GM23338 (cell line): ENCODE measurements at regions not wholly inside any gene's neighbourhood (a gene's known extent, or its start where the extent isn't known, plus 50 kb on each side); places are given as distances from the start of the nearest gene placed in this dataset.

Experiments
- ATAC-seq: fragments of 200-7000 bp; cut with Tn5 transposase; 3 replicates; pipeline ENCODE4 v1.9.1; 2020
- DNase-seq: peaks from one replicate; pipeline ENCODE4 v3.0.0-alpha.2; 2015; ENCODE audit warnings: low spot score
- H2AFZ ChIP-seq: fragments of 200-600 bp; sonication (generic); 2 replicates; pipeline ENCODE4 v1.8.0; 2016; ENCODE audit warnings: antibody characterized with exemption, mild to moderate bottlenecking, moderate library complexity
- H3F3A ChIP-seq: fragments of 200-600 bp; sonication (generic); replicated peaks from 2 replicates; pipeline ENCODE4 v1.8.0; 2017; ENCODE audit warnings: antibody characterized with exemption, mixed run types, low read depth
- H3K27ac ChIP-seq: fragments of 200-600 bp; sonication (generic); 2 replicates; pipeline ENCODE4 v1.6.1; 2016; ENCODE audit warnings: low read depth
- H3K27me3 ChIP-seq: fragments of 200-600 bp; sonication (generic); 2 replicates; pipeline ENCODE4 v1.8.0; 2016; ENCODE audit warnings: mild to moderate bottlenecking, mixed run types, moderate library complexity; ENCODE audit not compliant: insufficient read depth
- H3K36me3 ChIP-seq: fragments of 200-600 bp; sonication (generic); 2 replicates; pipeline ENCODE4 v1.8.0; 2016; ENCODE audit warnings: mild to moderate bottlenecking; ENCODE audit not compliant: insufficient read depth
- H3K4me1 ChIP-seq: fragments of 200-600 bp; sonication (generic); 2 replicates; pipeline ENCODE4 v1.8.0; 2016; ENCODE audit warnings: mild to moderate bottlenecking, moderate library complexity; ENCODE audit not compliant: insufficient read depth
- H3K4me2 ChIP-seq: fragments of 200-600 bp; sonication (generic); 2 replicates; pipeline ENCODE4 v1.7.1; 2017; ENCODE audit warnings: mixed run types
- H3K4me3 ChIP-seq: fragments of 200-600 bp; sonication (generic); 2 replicates; pipeline ENCODE4 v1.6.1; 2016; ENCODE audit warnings: mixed run types
- H3K79me2 ChIP-seq: fragments of 200-600 bp; sonication (generic); replicated peaks from 2 replicates; pipeline ENCODE4 v1.8.0; 2017; ENCODE audit warnings: mild to moderate bottlenecking; ENCODE audit not compliant: insufficient read depth
- H3K9me2 ChIP-seq: fragments of 200-600 bp; sonication (generic); 2 replicates; pipeline ENCODE4 v1.8.0; 2017; ENCODE audit not compliant: insufficient read depth
- H4K20me1 ChIP-seq: fragments of 200-600 bp; sonication (generic); replicated peaks from 2 replicates; pipeline ENCODE4 v1.8.0; 2017; ENCODE audit warnings: mild to moderate bottlenecking; ENCODE audit not compliant: insufficient read depth
- H3K27ac Mint-ChIP-seq: 2 replicates; pipeline ENCODE4 v1.8.0; 2020; ENCODE audit warnings: inconsistent platforms, mild to moderate bottlenecking, moderate library complexity, mixed read lengths
- H3K27me3 Mint-ChIP-seq: 3 replicates; pipeline ENCODE4 v1.8.0; 2022; ENCODE audit warnings: low read depth, mild to moderate bottlenecking, moderate library complexity, mixed read lengths, inconsistent platforms; ENCODE audit not compliant: insufficient read depth, poor library complexity
- H3K36me3 Mint-ChIP-seq: 3 replicates; pipeline ENCODE4 v1.8.0; 2021; ENCODE audit warnings: low read depth, mild to moderate bottlenecking, inconsistent platforms, moderate library complexity, mixed read lengths
- H3K4me1 Mint-ChIP-seq: 3 replicates; pipeline ENCODE4 v1.8.0; 2020; ENCODE audit warnings: mild to moderate bottlenecking, inconsistent platforms, mixed read lengths
- H3K4me3 Mint-ChIP-seq: 3 replicates; pipeline ENCODE4 v1.8.0; 2021; ENCODE audit warnings: moderate library complexity, mild to moderate bottlenecking, inconsistent platforms, mixed read lengths
- H3K9me3 Mint-ChIP-seq: 3 replicates; pipeline ENCODE4 v1.8.0; 2020; ENCODE audit warnings: moderate library complexity, mild to moderate bottlenecking, inconsistent platforms, mixed read lengths
- CREB1 ChIP-seq: fragments of 250-450 bp; sonication (Bioruptor Pico); IDR thresholded peaks from 2 replicates; pipeline ENCODE4 v1.5.0; 2020; ENCODE audit warnings: low read depth, mild to moderate bottlenecking, moderate library complexity
- EZH2phosphoT487 ChIP-seq: fragments of 200-600 bp; sonication (generic); IDR thresholded peaks from one replicate; pipeline ENCODE4 v1.8.1; 2018; ENCODE audit warnings: antibody characterized with exemption; ENCODE audit not compliant: unreplicated experiment
- JUNB ChIP-seq: IDR thresholded peaks from one replicate; pipeline ENCODE4 v1.6.1; 2016; ENCODE audit warnings: antibody characterized with exemption; ENCODE audit not compliant: unreplicated experiment
- NANOG ChIP-seq: IDR thresholded peaks from 2 replicates; pipeline ENCODE4 v1.6.1; 2016; ENCODE audit warnings: antibody characterized with exemption, borderline replicate concordance
- POLR2AphosphoS5 ChIP-seq: IDR thresholded peaks from 2 replicates; pipeline ENCODE4 v1.6.1; 2016; ENCODE audit warnings: antibody characterized with exemption, low read depth
- ZNF331 ChIP-seq: fragments of 250-450 bp; sonication (Bioruptor Pico); IDR thresholded peaks from 2 replicates; pipeline ENCODE4 v1.5.0; 2020; ENCODE audit warnings: low read depth, mild to moderate bottlenecking, moderate library complexity
- TF ChIP-seq, protein P1 (sequence below), 2 experiments: fragments of 200-600 bp in 1 of 2; sonication (generic) in 1 of 2; conservative IDR thresholded peaks; 2 replicates each; pipeline versions ENCODE4 v1.5.1 to v1.6.1; 2016 to 2017; ENCODE audit warnings: antibody characterized with exemption in 2 of 2, low read depth in 2 of 2, mild to moderate bottlenecking in 2 of 2, moderate library complexity in 1 of 2
- TF ChIP-seq, protein P2 (sequence below): IDR thresholded peaks from one replicate; pipeline ENCODE4 v1.6.1; 2018; ENCODE audit warnings: antibody characterized with exemption; ENCODE audit not compliant: unreplicated experiment
- TF ChIP-seq, protein P3 (sequence below): fragments of 250-450 bp; sonication (Bioruptor Pico); IDR thresholded peaks from 2 replicates; pipeline ENCODE4 v1.5.0; 2020; ENCODE audit warnings: mild to moderate bottlenecking, moderate library complexity

DNA sequence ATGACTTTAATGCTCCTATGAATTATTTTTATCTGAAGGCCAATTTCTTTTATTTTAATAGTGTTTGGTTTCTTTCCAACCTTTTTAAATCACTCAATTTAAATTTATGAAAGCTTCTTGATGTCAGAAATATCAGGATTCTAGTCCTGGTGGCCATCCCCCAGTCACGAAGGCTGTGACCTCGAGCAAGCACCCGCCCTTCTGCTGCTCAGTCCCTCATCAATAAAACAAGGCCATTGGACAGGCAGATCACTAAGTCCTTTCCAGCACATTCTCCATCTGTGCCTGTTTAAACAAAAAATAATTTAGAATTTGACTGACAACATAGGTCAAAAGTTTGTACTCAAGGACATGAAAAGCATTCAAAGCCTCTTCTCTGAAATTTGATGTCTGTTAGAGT lies 483.6 kb upstream of the VRK2 start:
- no peaks in the 10 kb centered on the region for H3K4me1 ChIP-seq
- H2AFZ ChIP-seq, result no peak overlapping the region
- DNase-seq (no peak), ATAC-seq (no peak)
- no peak overlapping the region for H3K4me2 ChIP-seq
- Mint-ChIP-seq H3K9me3 (no peaks in the 10 kb centered on the region), H3K4me3 (no peak overlapping the region), H3K27ac (no peak overlapping the region), H3K4me1 (no peaks in the 10 kb centered on the region), H3K36me3 (no peaks in the 10 kb centered on the region), H3K27me3 (no peaks in the 10 kb centered on the region)
- no peak for TF ChIP-seq POLR2AphosphoS5
- TF ChIP-seq, protein P1, sequence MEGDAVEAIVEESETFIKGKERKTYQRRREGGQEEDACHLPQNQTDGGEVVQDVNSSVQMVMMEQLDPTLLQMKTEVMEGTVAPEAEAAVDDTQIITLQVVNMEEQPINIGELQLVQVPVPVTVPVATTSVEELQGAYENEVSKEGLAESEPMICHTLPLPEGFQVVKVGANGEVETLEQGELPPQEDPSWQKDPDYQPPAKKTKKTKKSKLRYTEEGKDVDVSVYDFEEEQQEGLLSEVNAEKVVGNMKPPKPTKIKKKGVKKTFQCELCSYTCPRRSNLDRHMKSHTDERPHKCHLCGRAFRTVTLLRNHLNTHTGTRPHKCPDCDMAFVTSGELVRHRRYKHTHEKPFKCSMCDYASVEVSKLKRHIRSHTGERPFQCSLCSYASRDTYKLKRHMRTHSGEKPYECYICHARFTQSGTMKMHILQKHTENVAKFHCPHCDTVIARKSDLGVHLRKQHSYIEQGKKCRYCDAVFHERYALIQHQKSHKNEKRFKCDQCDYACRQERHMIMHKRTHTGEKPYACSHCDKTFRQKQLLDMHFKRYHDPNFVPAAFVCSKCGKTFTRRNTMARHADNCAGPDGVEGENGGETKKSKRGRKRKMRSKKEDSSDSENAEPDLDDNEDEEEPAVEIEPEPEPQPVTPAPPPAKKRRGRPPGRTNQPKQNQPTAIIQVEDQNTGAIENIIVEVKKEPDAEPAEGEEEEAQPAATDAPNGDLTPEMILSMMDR (conservative IDR thresholded peaks at IDR 0.05; ENCODE audit: low read depth in 2 of 2), result no peak
- TF ChIP-seq ZNF331 (CRISPR knock-in tag), result no peak
- TF ChIP-seq, protein P2, sequence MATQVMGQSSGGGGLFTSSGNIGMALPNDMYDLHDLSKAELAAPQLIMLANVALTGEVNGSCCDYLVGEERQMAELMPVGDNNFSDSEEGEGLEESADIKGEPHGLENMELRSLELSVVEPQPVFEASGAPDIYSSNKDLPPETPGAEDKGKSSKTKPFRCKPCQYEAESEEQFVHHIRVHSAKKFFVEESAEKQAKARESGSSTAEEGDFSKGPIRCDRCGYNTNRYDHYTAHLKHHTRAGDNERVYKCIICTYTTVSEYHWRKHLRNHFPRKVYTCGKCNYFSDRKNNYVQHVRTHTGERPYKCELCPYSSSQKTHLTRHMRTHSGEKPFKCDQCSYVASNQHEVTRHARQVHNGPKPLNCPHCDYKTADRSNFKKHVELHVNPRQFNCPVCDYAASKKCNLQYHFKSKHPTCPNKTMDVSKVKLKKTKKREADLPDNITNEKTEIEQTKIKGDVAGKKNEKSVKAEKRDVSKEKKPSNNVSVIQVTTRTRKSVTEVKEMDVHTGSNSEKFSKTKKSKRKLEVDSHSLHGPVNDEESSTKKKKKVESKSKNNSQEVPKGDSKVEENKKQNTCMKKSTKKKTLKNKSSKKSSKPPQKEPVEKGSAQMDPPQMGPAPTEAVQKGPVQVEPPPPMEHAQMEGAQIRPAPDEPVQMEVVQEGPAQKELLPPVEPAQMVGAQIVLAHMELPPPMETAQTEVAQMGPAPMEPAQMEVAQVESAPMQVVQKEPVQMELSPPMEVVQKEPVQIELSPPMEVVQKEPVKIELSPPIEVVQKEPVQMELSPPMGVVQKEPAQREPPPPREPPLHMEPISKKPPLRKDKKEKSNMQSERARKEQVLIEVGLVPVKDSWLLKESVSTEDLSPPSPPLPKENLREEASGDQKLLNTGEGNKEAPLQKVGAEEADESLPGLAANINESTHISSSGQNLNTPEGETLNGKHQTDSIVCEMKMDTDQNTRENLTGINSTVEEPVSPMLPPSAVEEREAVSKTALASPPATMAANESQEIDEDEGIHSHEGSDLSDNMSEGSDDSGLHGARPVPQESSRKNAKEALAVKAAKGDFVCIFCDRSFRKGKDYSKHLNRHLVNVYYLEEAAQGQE, result no peak
- no peak for TF ChIP-seq NANOG
- TF ChIP-seq JUNB, result no peak
- no peak for TF ChIP-seq CREB1 (CRISPR knock-in tag)
- no peak for TF ChIP-seq EZH2phosphoT487
- TF ChIP-seq, protein P3, sequence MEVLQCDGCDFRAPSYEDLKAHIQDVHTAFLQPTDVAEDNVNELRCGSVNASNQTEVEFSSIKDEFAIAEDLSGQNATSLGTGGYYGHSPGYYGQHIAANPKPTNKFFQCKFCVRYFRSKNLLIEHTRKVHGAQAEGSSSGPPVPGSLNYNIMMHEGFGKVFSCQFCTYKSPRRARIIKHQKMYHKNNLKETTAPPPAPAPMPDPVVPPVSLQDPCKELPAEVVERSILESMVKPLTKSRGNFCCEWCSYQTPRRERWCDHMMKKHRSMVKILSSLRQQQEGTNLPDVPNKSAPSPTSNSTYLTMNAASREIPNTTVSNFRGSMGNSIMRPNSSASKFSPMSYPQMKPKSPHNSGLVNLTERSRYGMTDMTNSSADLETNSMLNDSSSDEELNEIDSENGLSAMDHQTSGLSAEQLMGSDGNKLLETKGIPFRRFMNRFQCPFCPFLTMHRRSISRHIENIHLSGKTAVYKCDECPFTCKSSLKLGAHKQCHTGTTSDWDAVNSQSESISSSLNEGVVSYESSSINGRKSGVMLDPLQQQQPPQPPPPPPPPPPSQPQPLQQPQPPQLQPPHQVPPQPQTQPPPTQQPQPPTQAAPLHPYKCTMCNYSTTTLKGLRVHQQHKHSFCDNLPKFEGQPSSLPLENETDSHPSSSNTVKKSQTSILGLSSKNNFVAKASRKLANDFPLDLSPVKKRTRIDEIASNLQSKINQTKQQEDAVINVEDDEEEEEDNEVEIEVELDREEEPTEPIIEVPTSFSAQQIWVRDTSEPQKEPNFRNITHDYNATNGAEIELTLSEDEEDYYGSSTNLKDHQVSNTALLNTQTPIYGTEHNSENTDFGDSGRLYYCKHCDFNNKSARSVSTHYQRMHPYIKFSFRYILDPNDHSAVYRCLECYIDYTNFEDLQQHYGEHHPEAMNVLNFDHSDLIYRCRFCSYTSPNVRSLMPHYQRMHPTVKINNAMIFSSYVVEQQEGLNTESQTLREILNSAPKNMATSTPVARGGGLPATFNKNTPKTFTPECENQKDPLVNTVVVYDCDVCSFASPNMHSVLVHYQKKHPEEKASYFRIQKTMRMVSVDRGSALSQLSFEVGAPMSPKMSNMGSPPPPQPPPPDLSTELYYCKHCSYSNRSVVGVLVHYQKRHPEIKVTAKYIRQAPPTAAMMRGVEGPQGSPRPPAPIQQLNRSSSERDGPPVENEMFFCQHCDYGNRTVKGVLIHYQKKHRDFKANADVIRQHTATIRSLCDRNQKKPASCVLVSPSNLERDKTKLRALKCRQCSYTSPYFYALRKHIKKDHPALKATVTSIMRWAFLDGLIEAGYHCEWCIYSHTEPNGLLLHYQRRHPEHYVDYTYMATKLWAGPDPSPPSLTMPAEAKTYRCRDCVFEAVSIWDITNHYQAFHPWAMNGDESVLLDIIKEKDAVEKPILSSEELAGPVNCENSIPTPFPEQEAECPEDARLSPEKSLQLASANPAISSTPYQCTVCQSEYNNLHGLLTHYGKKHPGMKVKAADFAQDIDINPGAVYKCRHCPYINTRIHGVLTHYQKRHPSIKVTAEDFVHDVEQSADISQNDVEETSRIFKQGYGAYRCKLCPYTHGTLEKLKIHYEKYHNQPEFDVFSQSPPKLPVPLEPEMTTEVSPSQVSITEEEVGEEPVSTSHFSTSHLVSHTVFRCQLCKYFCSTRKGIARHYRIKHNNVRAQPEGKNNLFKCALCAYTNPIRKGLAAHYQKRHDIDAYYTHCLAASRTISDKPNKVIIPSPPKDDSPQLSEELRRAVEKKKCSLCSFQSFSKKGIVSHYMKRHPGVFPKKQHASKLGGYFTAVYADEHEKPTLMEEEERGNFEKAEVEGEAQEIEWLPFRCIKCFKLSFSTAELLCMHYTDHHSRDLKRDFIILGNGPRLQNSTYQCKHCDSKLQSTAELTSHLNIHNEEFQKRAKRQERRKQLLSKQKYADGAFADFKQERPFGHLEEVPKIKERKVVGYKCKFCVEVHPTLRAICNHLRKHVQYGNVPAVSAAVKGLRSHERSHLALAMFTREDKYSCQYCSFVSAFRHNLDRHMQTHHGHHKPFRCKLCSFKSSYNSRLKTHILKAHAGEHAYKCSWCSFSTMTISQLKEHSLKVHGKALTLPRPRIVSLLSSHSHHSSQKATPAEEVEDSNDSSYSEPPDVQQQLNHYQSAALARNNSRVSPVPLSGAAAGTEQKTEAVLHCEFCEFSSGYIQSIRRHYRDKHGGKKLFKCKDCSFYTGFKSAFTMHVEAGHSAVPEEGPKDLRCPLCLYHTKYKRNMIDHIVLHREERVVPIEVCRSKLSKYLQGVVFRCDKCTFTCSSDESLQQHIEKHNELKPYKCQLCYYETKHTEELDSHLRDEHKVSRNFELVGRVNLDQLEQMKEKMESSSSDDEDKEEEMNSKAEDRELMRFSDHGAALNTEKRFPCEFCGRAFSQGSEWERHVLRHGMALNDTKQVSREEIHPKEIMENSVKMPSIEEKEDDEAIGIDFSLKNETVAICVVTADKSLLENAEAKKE (CRISPR knock-in tag), result no peak
- H3K27me3 ChIP-seq, result no peaks in the 10 kb centered on the region
- no peak overlapping the region for H3K4me3 ChIP-seq
- H3K36me3 ChIP-seq, result no peaks in the 10 kb centered on the region
- no peak overlapping the region for H3K27ac ChIP-seq
- H3K79me2 ChIP-seq, result no peaks in the 10 kb centered on the region
- no peaks in the 10 kb centered on the region for H3F3A ChIP-seq
- H4K20me1 ChIP-seq, result no peaks in the 10 kb centered on the region
- H3K9me2 ChIP-seq, result no peaks in the 10 kb centered on the region; the same call in 1 of the 2 replicates
